ENCODE measurements at regions not wholly inside any gene's neighbourhood (a gene's known extent, or its start where the extent isn't known, plus 50 kb on each side); places are given as distances from the start of the nearest gene placed in this dataset.
"Not testable (repeated sequence)": the region's sequence is repeated elsewhere in the genome, so short reads cannot be mapped to it uniquely, and the experiment has no call there.

- no peak overlapping the region for H3K27ac ChIP-seq (ENCODE audit: low read depth, low read length)
- Mint-ChIP-seq H3K36me3 (peaks cover 0 to 3% (median 0%) of the 10 kb centered on the region in 3 donors), H3K4me3 (no peak overlapping the region), H3K9me3 (peaks cover 2 to 5% (median 3%) of the 10 kb centered on the region in 5 donors), H3K4me1 (no peaks in the 10 kb centered on the region), H3K27ac (no peak overlapping the region), H3K27me3 (no peaks in the 10 kb centered on the region)
- no peak for DNase-seq
- no peaks in the 10 kb centered on the region for H3K9me3 ChIP-seq (ENCODE audit: low read length)
- H3K27me3 ChIP-seq (ENCODE audit: insufficient read depth, low read length, poor library complexity, severe bottlenecking) = no peaks in the 10 kb centered on the region
- ChIA-PET POLR2A (no interaction called here), CTCF (no interaction called here)
- H3K4me1 ChIP-seq (ENCODE audit: insufficient read depth, low read length) = no peaks in the 10 kb centered on the region
- H3K4me3 ChIP-seq (ENCODE audit: low read length) = no peak overlapping the region
- no peaks in the 10 kb centered on the region for H3K36me3 ChIP-seq (ENCODE audit: insufficient read depth, low read length)
Measured at GRCh38 chr17:71872843-71873485, 247.9 kb upstream of the SOX9 start.

GRCh38 chr17:71874773-71875172, 246.0 kb upstream of the SOX9 start:
- H3K36me3 Mint-ChIP-seq; DNase-seq; H3K36me3 ChIP-seq (ENCODE audit: insufficient read depth, low read length); H3K4me3 Mint-ChIP-seq; POLR2A ChIA-PET; H3K9me3 ChIP-seq (ENCODE audit: low read length); H3K27me3 Mint-ChIP-seq; H3K27ac ChIP-seq (ENCODE audit: low read depth, low read length); H3K4me1 ChIP-seq (ENCODE audit: insufficient read depth, low read length); H3K27me3 ChIP-seq (ENCODE audit: insufficient read depth, low read length, poor library complexity, severe bottlenecking); H3K9me3 Mint-ChIP-seq; H3K27ac Mint-ChIP-seq; H3K4me3 ChIP-seq (ENCODE audit: low read length); H3K4me1 Mint-ChIP-seq; CTCF ChIA-PET: not testable (repeated sequence)

GRCh38 chr17:71878271-71878670, 242.5 kb upstream of the SOX9 start:
- Histone ChIP-seq H3K36me3 (ENCODE audit: insufficient read depth, low read length) (no peaks in the 10 kb centered on the region), H3K4me1 (ENCODE audit: insufficient read depth, low read length) (no peaks in the 10 kb centered on the region), H3K4me3 (ENCODE audit: low read length) (no peak overlapping the region), H3K9me3 (ENCODE audit: low read length) (no peaks in the 10 kb centered on the region), H3K27me3 (ENCODE audit: insufficient read depth, low read length, poor library complexity, severe bottlenecking) (no peaks in the 10 kb centered on the region), H3K27ac (ENCODE audit: low read depth, low read length) (no peak overlapping the region)
- no peak for DNase-seq
- Mint-ChIP-seq H3K4me1 (no peaks in the 10 kb centered on the region), H3K4me3 (no peak overlapping the region), H3K9me3 (peaks cover 0 to 6% (median 3%) of the 10 kb centered on the region in 5 donors), H3K27ac (no peak overlapping the region), H3K36me3 (peaks cover 0 to 3% (median 0%) of the 10 kb centered on the region in 3 donors), H3K27me3 (peaks cover 0 to 1% of the 10 kb centered on the region in 2 donors)
- ChIA-PET CTCF (no interaction called here), POLR2A (no interaction called here)

- CTCF ChIA-PET = no interaction called here
- no peak overlapping the region for H3K4me3 ChIP-seq (ENCODE audit: low read length)
- no peak overlapping the region for H3K4me3 Mint-ChIP-seq
Measured at GRCh38 chr17:71878998-71879397, 241.8 kb upstream of the SOX9 start.

GRCh38 chr17:71881041-71881440, 239.8 kb upstream of the SOX9 start:
- Histone ChIP-seq H3K4me1 (ENCODE audit: insufficient read depth, low read length) (no peaks in the 10 kb centered on the region), H3K9me3 (ENCODE audit: low read length) (no peaks in the 10 kb centered on the region), H3K36me3 (ENCODE audit: insufficient read depth, low read length) (no peaks in the 10 kb centered on the region), H3K27ac (ENCODE audit: low read depth, low read length) (no peak overlapping the region), H3K27me3 (ENCODE audit: insufficient read depth, low read length, poor library complexity, severe bottlenecking) (no peaks in the 10 kb centered on the region), H3K4me3 (ENCODE audit: low read length) (no peak overlapping the region)
- ChIA-PET CTCF (no interaction called here), POLR2A (no interaction called here)
- H3K4me3 Mint-ChIP-seq = no peak overlapping the region
- no peaks in the 10 kb centered on the region for H3K36me3 Mint-ChIP-seq
- peaks cover 3 to 10% (median 5%) of the 10 kb centered on the region in 5 donors for H3K9me3 Mint-ChIP-seq
- H3K4me1 Mint-ChIP-seq = no peaks in the 10 kb centered on the region
- no peak overlapping the region for H3K27ac Mint-ChIP-seq
- DNase-seq = no peak
- H3K27me3 Mint-ChIP-seq = peaks cover 0 to 1% of the 10 kb centered on the region in 2 donors

More at GRCh38 chr17:71878998-71879397, 241.8 kb upstream of the SOX9 start:
- POLR2A ChIA-PET = no interaction called here
- Histone ChIP-seq H3K27ac (ENCODE audit: low read depth, low read length) (no peak overlapping the region), H3K36me3 (ENCODE audit: insufficient read depth, low read length) (no peaks in the 10 kb centered on the region), H3K9me3 (ENCODE audit: low read length) (no peaks in the 10 kb centered on the region), H3K27me3 (ENCODE audit: insufficient read depth, low read length, poor library complexity, severe bottlenecking) (no peaks in the 10 kb centered on the region), H3K4me1 (ENCODE audit: insufficient read depth, low read length) (no peaks in the 10 kb centered on the region)
- no peak for DNase-seq
- H3K27ac Mint-ChIP-seq = no peak overlapping the region
- H3K36me3 Mint-ChIP-seq = peaks cover 0 to 3% (median 0%) of the 10 kb centered on the region in 3 donors
- H3K9me3 Mint-ChIP-seq = peaks cover 0 to 6% (median 3%) of the 10 kb centered on the region in 5 donors
- peaks cover 0 to 1% of the 10 kb centered on the region in 2 donors for H3K27me3 Mint-ChIP-seq
- no peaks in the 10 kb centered on the region for H3K4me1 Mint-ChIP-seq

- no peak overlapping the region for H3K4me3 Mint-ChIP-seq
- no peak for DNase-seq
- POLR2A ChIA-PET = no interaction called here
Measured at GRCh38 chr17:71881581-71881980, 239.2 kb upstream of the SOX9 start.

GRCh38 chr17:71883258-71883657, 237.6 kb upstream of the SOX9 start:
- H3K4me1 ChIP-seq (ENCODE audit: insufficient read depth, low read length) = no peaks in the 10 kb centered on the region
- Mint-ChIP-seq H3K9me3 (peaks cover 2 to 10% (median 5%) of the 10 kb centered on the region in 5 donors), H3K36me3 (no peaks in the 10 kb centered on the region), H3K4me1 (no peaks in the 10 kb centered on the region), H3K27ac (no peak overlapping the region), H3K4me3 (no peak overlapping the region), H3K27me3 (peaks cover 0 to 3% of the 10 kb centered on the region in 2 donors)
- H3K36me3 ChIP-seq (ENCODE audit: insufficient read depth, low read length) = no peaks in the 10 kb centered on the region
- no peak for DNase-seq
- H3K9me3 ChIP-seq (ENCODE audit: low read length) = no peaks in the 10 kb centered on the region
- CTCF ChIA-PET = no interaction called here
- POLR2A ChIA-PET = no interaction called here
- H3K4me3 ChIP-seq (ENCODE audit: low read length) = no peak overlapping the region
- no peak overlapping the region for H3K27ac ChIP-seq (ENCODE audit: low read depth, low read length)
- no peaks in the 10 kb centered on the region for H3K27me3 ChIP-seq (ENCODE audit: insufficient read depth, low read length, poor library complexity, severe bottlenecking)

More at GRCh38 chr17:71881581-71881980, 239.2 kb upstream of the SOX9 start:
- Mint-ChIP-seq H3K27me3 (peaks cover 0 to 1% of the 10 kb centered on the region in 2 donors), H3K27ac (no peak overlapping the region), H3K36me3 (no peaks in the 10 kb centered on the region), H3K4me1 (no peaks in the 10 kb centered on the region), H3K9me3 (peaks cover 2 to 10% (median 5%) of the 10 kb centered on the region in 5 donors)
- Histone ChIP-seq H3K9me3 (ENCODE audit: low read length) (no peaks in the 10 kb centered on the region), H3K4me1 (ENCODE audit: insufficient read depth, low read length) (no peaks in the 10 kb centered on the region), H3K4me3 (ENCODE audit: low read length) (no peak overlapping the region), H3K27ac (ENCODE audit: low read depth, low read length) (no peak overlapping the region), H3K36me3 (ENCODE audit: insufficient read depth, low read length) (no peaks in the 10 kb centered on the region), H3K27me3 (ENCODE audit: insufficient read depth, low read length, poor library complexity, severe bottlenecking) (no peaks in the 10 kb centered on the region)
- CTCF ChIA-PET = no interaction called here

GRCh38 chr17:71883845-71884244, 237.0 kb upstream of the SOX9 start:
- H3K9me3 Mint-ChIP-seq = peaks cover 0 to 10% (median 5%) of the 10 kb centered on the region in 5 donors
- Histone ChIP-seq H3K36me3 (ENCODE audit: insufficient read depth, low read length) (no peaks in the 10 kb centered on the region), H3K4me1 (ENCODE audit: insufficient read depth, low read length) (no peaks in the 10 kb centered on the region), H3K9me3 (ENCODE audit: low read length) (no peaks in the 10 kb centered on the region), H3K27me3 (ENCODE audit: insufficient read depth, low read length, poor library complexity, severe bottlenecking) (no peaks in the 10 kb centered on the region), H3K27ac (ENCODE audit: low read depth, low read length) (no peak overlapping the region), H3K4me3 (ENCODE audit: low read length) (no peak overlapping the region)
- CTCF ChIA-PET = no interaction called here
- DNase-seq = no peak
- POLR2A ChIA-PET = no interaction called here
- H3K27me3 Mint-ChIP-seq = peaks cover 0 to 3% of the 10 kb centered on the region in 2 donors
- H3K4me1 Mint-ChIP-seq = no peaks in the 10 kb centered on the region
- H3K4me3 Mint-ChIP-seq = no peak overlapping the region
- no peaks in the 10 kb centered on the region for H3K36me3 Mint-ChIP-seq
- no peak overlapping the region for H3K27ac Mint-ChIP-seq

Data from CD8-positive, alpha-beta memory T cell (primary cell).